ENCODE measurements at regions not wholly inside any gene's neighbourhood (a gene's known extent, or its start where the extent isn't known, plus 50 kb on each side); places are given as distances from the start of the nearest gene placed in this dataset.
"Not testable (repeated sequence)": the region's sequence is repeated elsewhere in the genome, so short reads cannot be mapped to it uniquely, and the experiment has no call there.

GRCh38 chr21:32958288-32959002 lies 67.3 kb upstream of the OLIG2 start:
- DNase-seq: no peak

GRCh38 chr21:32962268-32962667 lies 63.5 kb upstream of the OLIG2 start:
- Mint-ChIP-seq H3K36me3 (ENCODE audit: unreplicated experiment) (no peaks in the 10 kb centered on the region), H3K4me1 (ENCODE audit: low read depth, unreplicated experiment) (peaks cover 3% of the 10 kb centered on the region), H3K27ac (ENCODE audit: unreplicated experiment) (no peak overlapping the region), H3K9me3 (ENCODE audit: unreplicated experiment) (no peaks in the 10 kb centered on the region), H3K4me3 (ENCODE audit: unreplicated experiment) (no peak overlapping the region), H3K27me3 (ENCODE audit: unreplicated experiment) (peaks cover 4% of the 10 kb centered on the region)
- DNase-seq: no peak
- TF ChIP-seq CTCF (IDR thresholded peaks at IDR 0.05; ENCODE audit: partially characterized antibody, unreplicated experiment): no peak

More at GRCh38 chr21:32958288-32959002, 67.3 kb upstream of the OLIG2 start:
- TF ChIP-seq CTCF (IDR thresholded peaks at IDR 0.05; ENCODE audit: partially characterized antibody, unreplicated experiment): no peak
- Mint-ChIP-seq H3K4me3 (ENCODE audit: unreplicated experiment) (no peak overlapping the region), H3K9me3 (ENCODE audit: unreplicated experiment) (no peaks in the 10 kb centered on the region), H3K4me1 (ENCODE audit: low read depth, unreplicated experiment) (peaks cover 10% of the 10 kb centered on the region), H3K36me3 (ENCODE audit: unreplicated experiment) (no peaks in the 10 kb centered on the region), H3K27me3 (ENCODE audit: unreplicated experiment) (peaks cover 3% of the 10 kb centered on the region), H3K27ac (ENCODE audit: unreplicated experiment) (no peak overlapping the region)

GRCh38 chr21:32965129-32965680 lies 60.5 kb upstream of the OLIG2 start:
- no peak for TF ChIP-seq CTCF (IDR thresholded peaks at IDR 0.05; ENCODE audit: partially characterized antibody, unreplicated experiment)
- no peaks in the 10 kb centered on the region for H3K9me3 Mint-ChIP-seq (ENCODE audit: unreplicated experiment)
- H3K4me3 Mint-ChIP-seq (ENCODE audit: unreplicated experiment): no peak overlapping the region
- peaks cover 3% of the 10 kb centered on the region for H3K4me1 Mint-ChIP-seq (ENCODE audit: low read depth, unreplicated experiment)
- DNase-seq: no peak
- no peak overlapping the region for H3K27ac Mint-ChIP-seq (ENCODE audit: unreplicated experiment)
- H3K36me3 Mint-ChIP-seq (ENCODE audit: unreplicated experiment): no peaks in the 10 kb centered on the region
- peaks cover 4% of the 10 kb centered on the region for H3K27me3 Mint-ChIP-seq (ENCODE audit: unreplicated experiment)

- Mint-ChIP-seq H3K27me3 (ENCODE audit: unreplicated experiment) (peaks cover 4% of the 10 kb centered on the region), H3K27ac (ENCODE audit: unreplicated experiment) (no peak overlapping the region), H3K36me3 (ENCODE audit: unreplicated experiment) (no peaks in the 10 kb centered on the region), H3K4me3 (ENCODE audit: unreplicated experiment) (no peak overlapping the region), H3K9me3 (ENCODE audit: unreplicated experiment) (no peaks in the 10 kb centered on the region), H3K4me1 (ENCODE audit: low read depth, unreplicated experiment) (peaks cover 3% of the 10 kb centered on the region)
- no peak for DNase-seq
- TF ChIP-seq CTCF (IDR thresholded peaks at IDR 0.05; ENCODE audit: partially characterized antibody, unreplicated experiment): no peak
Observed at GRCh38 chr21:32966120-32966519, 59.6 kb upstream of the OLIG2 start.

- H3K9me3 Mint-ChIP-seq (ENCODE audit: unreplicated experiment); H3K27ac Mint-ChIP-seq (ENCODE audit: unreplicated experiment); H3K27me3 Mint-ChIP-seq (ENCODE audit: unreplicated experiment); H3K4me3 Mint-ChIP-seq (ENCODE audit: unreplicated experiment); DNase-seq; H3K4me1 Mint-ChIP-seq (ENCODE audit: low read depth, unreplicated experiment); H3K36me3 Mint-ChIP-seq (ENCODE audit: unreplicated experiment): not testable (repeated sequence)
Observed at GRCh38 chr21:32968103-32968502, 57.6 kb upstream of the OLIG2 start.
